ENCODE measurements at regions not wholly inside any gene's neighbourhood (a gene's known extent, or its start where the extent isn't known, plus 50 kb on each side); places are given as distances from the start of the nearest gene placed in this dataset.

DNA sequence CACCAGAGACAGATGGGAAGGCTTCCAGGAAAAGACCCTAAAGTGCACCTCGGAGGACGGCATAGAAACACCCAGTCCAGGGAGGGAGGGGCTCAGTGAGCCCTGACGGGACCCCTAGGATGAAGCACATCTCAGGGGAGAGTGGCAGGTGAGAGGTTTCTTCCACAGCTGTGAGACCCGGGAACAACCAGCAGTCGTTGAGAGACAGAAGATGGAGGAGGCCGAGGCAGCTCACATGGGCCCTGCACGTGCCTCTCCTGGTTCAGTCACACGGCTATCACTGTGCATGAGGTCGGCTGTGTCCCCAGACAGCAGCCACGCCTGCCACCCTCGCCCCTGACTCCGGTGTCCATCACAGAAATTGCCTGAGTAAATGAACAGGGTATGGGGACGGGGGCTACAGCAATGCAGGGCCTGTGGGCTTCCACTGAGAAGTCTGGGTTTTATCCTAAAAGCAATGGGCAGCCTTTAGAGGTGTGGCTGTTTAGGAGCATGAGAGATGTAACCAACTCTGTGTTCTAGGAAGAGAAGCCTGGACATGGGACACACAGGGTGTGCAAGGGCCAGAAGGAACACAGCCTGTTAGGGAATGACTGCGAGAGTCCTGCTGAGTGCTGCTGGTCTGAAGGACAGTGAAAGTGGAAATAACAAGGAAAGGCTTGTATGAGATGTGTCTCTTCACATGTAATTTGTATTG lies 102.0 kb downstream of the TMEM18 start:
- no peak for DNase-seq (ENCODE audit: low read depth)

DNA sequence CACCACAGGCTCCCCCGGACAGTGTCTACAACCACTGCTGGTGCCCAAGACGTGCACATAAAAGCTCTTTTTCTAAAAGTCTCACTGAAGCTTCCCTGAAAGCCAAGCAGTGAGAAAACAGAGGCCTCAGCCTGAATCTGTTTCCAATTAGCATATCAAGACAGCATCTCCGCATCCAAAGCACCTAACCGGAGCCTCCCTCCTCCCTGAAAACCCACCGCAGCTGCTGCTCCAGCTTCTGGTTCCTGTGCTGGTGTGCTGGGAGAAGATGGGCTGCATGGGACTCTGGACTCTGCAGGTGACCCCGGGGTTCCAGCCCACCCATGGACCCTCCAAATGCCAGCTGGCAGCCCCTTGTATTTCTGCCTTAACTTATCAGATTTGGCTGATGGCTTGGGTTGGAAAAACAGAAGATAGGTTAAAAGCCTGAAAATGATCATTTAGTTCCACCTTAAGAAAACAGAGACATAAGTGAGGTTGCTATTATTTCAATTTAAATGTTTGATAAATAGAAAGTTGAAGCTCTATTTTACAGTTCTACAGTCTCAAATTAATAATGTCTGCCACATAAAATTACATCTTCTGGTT lies 103.3 kb downstream of the TMEM18 start:
- no peak for DNase-seq (ENCODE audit: low read depth)

DNA sequence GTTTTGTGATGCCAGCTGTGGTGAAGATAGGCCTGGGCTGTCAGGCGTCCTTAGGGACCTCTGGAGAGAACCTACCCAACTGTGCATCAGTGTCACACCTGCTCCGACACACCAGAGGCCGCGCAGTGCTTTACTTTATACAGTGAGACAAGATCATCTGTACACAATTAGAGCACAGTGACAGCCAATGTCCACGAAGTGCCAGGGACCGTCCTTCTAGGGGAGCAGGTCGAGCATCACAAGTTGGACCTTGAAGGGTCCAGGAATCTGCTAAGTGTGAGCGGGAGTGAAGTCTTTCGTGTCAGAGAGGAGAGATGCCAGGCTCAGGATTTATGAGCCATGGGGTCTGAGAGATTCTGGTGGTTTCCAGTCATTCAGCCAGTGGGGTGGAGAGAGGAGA lies 104.2 kb downstream of the TMEM18 start:
- no peak for DNase-seq (ENCODE audit: low read depth)

DNA sequence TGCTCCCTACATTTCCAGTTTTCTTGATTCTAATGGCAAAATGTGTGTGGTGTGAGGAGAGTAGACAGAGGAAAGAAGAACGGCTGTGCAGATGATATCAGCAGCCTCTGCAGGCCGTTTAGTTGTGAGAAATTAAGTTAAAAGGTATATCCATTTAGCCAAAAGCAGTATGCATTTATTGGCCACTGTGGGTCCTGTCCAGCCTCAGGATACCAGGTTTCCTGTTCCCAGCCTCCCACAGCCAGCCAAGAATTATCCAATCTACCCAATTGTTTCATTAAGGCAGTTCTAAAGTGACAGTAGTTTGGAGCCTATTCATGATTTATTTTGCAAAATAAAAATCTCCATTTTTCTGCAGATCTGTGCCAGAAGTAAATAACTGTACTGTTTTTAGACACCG lies 107.5 kb downstream of the TMEM18 start:
- DNase-seq (ENCODE audit: low read depth): no peak

DNA sequence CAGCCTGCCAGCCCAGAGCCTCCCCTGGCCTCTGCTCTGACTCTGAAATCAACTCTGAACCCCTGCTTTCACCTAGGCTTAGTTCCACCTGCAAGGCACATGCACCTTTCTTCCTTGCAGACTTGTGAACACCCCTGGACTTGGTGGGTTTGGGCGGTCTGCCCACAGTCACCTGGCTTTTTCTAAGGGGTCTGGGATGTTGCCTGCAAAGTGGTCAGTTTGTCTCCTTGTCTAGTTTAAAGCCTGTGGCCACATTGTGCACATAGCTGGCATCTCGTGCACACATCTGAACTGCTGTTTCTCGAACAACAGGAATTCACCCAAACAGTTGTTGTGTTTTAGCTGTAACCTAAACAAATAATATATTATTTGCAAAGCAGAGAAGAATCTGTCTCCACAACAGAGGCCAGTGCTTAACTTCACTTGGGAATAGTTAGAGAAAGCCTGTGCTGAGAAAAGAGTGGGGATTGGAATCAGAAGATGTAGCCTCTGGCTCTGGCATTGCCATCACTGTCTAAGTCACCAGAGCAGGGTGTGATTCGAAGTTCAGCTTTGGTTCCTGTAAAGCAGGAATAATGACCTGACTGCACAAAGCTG lies 108.5 kb downstream of the TMEM18 start:
- DNase-seq (ENCODE audit: low read depth): no peak

DNA sequence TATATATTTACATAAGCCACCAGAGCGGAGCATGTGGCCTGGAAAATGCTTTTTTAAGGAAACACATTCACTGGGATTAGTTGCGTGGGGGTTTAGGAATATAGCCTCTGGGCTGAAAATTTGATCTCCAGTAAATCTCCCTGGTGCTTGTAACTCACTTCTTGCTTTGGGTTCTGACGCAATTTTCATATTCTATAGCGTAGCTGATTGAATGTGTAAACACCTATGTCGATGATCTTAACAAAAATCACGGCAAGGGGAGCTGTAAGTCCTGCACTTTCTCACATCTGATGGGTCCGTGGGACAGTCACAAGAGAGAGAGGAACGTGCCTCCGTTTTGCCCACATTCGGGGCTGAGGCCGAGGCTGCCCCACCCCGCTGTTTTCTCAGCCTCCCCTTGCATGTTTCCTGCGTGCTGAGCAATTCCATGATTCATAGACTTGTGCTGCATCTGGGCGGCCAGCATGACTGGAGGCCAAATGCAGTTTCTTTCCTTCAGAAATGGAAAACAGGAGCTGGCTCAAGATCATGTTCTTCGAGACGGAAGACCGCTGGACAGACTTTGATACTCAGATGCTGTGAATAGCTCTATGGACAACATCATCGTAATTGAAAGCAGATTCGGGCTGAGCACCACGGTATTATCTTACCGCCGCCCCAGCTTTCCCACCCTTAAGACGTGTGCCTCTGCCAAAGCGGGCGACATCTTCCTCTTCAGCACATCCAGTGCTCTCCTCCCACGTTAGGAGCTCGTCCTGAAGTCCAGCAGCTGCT lies 109.2 kb downstream of the TMEM18 start:
- peak; percentile 79 for DNase-seq (ENCODE audit: low read depth)

DNA sequence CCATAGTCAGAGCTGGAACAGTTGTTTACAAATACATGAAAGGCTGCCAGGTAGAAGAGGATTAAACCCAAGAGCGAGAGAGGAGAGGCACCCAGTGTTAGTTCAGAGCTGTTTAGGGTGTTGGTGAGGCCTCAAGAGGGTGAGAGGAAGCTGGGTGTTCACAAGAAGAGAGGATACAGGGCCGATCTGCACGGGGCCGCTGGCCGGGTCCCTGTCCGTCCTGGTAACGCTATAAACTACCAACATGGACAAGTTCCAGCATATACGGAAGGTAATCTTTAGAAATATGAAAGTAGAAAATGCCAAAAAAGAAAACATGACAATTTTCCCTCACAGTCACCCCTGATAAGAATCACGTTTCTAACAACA lies 109.7 kb downstream of the TMEM18 start:
- no peak for DNase-seq (ENCODE audit: low read depth)

DNA sequence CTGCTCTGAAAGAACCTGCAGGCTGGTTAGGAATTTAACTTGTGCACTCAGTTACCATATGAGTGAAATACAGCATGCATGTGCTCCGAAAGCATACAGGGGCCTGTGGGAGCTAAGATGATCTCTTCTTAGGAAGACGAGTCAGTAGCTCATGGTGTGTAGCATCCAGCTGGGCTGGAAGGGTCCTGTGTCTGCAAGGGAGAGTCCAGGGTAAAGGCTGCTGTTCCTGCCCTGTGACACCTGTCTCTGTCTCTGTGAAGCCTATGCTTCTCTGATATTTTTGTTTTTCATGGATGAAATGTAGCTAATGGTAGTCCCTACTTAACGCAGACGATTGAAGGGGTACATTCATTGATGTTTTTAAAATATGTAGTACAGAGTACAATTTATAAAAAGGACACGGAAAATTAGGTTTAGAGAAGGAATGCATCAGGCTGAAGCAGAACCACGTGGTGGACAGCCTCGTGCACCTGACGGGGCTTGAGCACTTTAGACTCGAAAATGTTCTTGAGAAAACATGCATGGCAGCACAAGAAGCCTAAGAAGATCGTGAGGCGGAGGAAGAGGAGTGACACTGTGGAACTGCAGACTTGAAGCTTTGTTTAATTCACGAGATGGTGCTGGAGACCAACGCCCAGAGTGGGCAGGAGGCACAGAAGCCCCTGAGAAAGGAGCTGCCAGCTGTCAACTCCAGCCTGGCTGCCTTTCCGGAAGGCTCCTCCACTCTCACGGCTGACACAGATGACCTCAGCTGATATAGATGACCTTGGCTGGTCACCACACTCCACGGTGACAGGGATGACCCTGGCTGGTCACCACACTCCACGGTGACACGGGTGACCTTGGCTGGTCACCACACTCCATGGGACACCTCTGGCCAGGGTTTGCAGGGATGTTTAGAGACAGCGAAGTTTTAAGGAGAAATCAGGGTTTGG lies 110.6 kb downstream of the TMEM18 start:
- DNase-seq (ENCODE audit: low read depth): no peak

DNA sequence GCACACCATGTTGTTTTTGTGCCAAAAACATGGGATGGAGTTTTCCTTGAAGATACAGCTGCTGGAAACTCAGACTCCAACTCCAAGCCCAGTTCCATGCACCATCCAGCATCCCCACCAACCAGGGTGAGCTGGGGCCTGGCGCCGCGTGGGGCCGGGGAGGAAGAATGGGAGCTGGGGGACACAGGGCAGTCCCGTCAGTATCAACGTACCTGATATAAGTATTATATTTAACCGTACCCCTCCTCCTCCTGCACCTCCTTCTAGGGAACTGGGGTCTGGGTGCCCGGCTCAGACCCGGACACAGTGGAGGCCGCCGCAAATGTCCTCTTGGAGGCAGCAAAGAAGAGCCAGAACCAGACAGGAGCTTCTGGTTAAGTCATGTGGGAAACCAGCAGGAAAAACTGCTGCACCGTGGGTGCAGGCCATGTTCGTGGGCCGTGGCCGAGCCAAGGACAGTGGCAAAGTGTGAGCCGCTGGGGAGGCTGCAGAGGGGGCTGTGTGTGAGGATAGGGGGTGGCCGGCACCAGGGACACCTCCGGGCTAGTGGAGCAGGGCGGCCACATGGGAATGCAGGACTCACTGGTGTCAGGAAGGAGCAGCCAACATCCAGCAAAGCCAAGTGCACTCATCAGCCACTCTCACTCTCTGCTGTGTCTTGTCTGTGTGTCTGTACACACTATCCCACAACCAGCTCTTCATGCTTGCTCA lies 112.6 kb downstream of the TMEM18 start:
- no peak for DNase-seq (ENCODE audit: low read depth)

DNA sequence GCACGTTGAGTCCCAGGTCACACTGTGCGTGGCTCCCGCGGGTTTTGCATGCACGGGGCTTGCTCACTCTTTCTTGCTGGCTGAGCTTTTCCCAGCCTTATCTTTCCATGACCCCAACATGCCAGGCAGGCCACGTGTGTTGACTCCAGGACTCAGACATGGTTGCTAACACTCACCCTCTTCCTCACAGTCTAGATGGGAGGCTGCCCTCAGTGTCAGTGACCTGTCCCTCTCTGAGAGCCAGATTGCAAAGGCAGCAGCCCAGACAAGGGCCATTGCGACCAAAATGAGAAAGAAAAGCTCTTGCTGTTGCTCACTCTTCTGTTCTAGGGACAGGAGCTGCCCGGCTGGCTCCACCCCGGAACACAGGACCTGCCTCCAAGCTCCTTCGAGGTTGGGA lies 113.7 kb downstream of the TMEM18 start:
- no peak for DNase-seq (ENCODE audit: low read depth)

DNA sequence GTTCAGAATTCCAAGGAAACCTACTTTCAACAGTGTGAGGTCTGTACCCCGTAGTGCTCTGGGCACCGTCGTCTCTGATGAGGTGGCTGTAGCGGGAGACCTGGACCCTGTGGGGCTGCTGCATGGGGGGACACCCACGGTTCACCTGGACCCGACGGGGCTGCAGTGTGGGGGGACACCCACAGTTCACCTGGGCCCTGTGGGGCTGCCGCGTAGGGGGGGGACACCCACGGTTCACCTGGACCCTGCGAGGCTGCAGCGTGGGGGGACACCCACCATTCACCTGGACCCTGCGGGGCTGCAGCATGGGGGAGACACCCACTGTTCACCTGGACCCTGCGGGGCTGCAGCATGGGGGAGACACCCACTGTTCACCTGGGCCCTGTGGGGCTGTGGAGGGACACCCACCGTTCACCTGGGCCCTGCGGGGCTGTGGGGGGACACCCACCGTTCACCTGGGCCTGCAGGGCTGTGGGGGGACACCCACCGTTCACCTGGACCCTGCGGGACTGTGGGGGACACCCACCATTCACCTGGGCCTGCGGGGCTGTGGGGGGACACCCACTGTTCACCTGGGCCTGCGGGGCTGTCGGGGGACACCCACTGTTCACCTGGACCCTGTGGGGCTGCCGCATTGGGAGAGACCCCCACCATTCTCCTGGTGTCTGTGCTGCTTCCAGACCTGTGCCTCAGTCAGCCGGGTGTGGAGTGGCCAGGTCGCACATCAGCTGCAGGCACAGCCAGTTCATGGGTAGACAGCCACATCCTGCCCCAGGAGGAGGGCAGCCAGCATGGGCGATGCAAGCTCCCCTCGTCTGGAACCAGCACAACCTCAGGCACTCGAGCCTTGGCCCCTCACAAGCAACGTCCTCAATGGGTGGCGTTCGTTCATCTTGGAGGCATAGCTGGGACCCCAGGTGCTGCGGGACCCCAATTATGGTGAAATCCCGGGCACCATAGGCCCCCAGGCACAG lies 114.5 kb downstream of the TMEM18 start:
- no peak for DNase-seq (ENCODE audit: low read depth)

DNA sequence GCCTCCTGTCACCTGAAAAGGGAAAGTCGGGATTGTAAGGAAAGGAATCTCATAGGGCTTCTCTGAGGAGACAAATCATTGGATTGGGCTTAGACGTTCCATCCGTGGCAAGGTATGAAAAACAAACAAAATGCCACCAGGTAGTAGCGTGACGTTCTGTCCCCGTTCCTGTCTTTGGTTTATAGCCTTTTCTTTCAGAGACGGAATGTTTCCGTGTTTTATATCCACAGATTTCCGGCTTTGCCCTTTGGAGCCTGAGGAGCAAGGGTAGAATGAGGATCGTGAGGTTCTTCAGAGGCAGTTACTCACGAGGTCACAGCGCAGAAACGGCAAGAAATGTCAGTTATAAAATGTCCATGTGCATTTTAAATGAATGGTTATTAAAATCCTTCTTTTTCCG lies 118.3 kb downstream of the TMEM18 start:
- DNase-seq (ENCODE audit: low read depth): no peak

DNA sequence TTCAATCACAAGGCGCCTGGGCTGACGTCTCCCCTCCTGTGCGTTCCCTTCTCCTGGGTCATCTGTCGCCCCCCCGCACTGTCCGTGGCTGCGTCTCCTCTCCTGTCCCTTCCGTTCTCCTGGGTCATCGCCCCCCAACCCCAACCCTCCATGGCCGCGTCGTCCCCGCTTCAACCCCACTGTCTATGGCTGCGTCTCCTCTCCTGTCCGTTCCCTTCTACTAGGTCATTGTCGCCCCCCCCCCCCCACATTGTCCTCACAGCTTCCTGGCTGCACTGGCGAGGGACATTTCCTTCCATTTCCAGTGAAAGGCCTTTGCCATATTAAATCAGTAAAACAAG lies 118.9 kb downstream of the TMEM18 start:
- DNase-seq (ENCODE audit: low read depth): no peak

DNA sequence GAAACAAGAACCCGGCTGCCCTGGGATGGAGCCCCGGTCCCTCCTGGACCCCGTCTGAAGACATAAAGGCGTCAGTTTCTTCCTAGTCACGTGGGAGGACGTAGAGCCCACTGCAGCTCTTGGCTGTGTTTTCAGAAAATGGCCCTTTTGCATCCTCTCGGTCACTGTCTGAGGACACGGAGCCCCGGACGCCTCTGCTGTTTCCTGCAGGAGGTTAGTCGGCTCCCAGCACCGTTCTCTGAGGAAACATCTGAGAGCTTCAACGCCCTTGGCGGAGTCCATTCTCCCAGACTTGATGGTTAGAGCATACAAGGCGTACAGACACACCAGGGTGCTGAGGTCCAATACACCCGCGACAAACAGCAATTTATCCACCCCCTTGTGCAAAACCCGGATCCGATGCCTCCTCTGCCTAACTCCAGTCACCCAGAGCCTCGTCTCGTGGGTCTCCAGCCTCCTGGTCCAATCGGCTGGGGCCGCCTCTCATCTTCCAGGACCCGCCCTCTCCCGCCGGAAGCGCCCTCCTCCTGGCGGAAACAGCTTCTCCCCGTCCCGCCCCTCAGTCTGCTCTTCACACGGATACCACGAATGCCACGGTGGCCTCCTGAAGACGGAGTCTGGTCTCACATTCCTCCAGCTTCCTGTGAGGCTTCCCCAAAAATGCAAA lies 119.4 kb downstream of the TMEM18 start:
- no peak for DNase-seq (ENCODE audit: low read depth)

DNA sequence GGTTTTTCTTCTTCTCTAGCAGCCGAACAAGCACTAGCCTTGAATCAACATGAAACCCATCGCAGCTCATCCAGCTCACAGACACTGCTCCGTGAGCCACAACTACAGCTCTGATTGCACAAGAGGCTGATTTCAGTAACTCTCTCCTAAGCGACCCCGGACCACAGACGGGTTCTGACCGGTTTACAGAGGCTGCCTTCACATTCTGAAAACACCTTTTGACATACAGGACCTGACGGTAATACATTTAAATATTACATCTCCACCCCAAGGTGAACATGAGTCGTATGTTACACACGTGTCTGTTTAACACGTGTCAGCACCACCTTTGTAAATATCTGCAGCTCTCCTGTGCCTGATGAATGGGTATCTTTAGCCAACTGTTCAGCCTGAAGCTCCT lies 120.7 kb downstream of the TMEM18 start:
- DNase-seq (ENCODE audit: low read depth): no peak

DNA sequence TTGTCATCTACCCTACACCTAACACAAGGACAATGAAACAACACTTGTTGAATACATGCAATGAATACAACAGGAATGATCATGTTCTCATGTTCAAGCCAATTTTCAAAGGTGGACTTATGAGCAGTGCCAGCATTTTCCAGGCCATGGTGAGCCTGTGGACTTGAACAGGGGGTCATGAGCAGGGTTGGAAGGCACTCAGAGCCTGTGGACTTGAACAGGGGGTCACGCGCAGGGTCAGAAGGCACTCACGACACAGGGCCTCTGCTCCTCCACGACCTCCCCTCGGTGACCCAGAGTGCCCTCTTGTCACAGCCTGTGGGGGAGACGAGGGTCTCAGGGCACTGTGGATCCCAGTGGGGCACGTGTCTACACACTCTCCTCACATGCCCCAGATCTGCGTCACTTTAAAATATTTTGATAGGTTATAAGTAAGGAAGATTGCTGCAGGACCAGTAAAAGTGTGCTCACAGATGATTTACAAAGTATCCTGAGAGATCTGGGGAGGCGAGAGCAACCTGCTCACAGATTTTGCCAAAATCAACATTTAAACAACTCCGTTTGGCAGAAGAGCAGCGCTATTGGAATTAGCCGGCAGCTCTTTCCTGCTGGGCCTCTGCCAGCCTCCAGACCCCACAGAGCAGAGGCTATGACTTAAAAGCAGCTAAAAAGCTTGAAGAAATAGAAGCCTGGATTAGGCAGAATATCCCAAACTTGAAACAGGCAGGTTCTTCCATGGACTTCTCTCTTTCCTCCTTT lies 121.9 kb downstream of the TMEM18 start:
- no peak for DNase-seq (ENCODE audit: low read depth)

DNA sequence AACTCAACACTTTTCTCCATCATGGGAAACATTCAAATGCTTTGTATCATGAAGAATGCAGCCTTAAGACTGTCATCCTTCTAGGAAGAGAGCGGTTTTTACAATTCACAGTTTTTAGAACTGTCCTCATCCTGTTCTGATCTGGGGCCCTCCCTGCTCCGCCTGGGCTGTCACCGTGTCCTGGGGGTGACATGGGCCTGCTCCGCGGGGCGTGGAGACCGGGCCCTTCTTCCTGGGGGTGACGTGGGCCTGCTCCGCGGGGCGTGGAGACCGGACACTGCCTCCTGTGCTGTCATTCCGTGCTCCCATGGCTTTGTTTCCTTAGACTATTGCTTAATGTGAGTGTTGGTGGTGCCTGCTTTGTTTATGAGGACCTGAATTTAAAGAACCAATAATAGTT lies 122.8 kb downstream of the TMEM18 start:
- no peak for DNase-seq (ENCODE audit: low read depth)

DNA sequence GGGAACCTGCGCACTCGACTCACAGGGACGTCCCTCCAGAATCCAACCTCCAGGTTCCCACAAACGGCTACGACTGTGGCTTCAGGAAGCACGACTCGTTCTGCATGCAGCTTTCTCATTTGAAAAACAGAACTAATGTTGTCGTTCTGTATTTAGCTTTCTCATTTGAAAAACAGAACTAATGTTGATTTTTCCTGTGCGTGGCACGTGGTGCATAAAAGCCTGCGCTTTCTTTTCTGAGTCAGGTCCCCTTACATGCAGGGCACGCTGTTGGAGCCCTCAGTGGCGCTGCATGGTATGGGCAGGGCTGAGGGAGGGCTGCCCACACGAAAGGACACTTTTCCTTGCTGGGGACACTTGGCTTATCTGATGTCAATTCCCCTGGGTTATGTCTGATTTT lies 124.3 kb downstream of the TMEM18 start:
- DNase-seq (ENCODE audit: low read depth): no peak

DNA sequence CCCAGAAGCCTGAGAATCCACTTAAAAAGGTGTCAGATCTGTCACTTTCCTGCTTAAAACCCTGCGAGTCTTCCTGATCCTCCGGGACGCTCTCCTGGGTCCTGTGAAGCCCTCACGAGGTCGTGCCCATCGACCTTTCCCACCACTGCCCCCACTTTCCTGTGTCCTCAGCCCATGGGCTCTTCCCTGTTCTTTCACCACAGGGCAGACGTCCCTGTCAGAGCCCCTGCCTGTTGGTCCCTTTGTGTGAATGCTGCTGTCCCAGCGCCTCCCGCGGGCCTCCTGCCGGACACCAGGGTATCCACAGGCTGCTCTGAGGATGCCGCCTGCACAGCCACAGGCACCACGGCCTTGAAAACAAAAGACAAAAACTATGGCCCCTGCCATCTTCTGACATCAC lies 125.6 kb downstream of the TMEM18 start:
- DNase-seq (ENCODE audit: low read depth): no peak

Measured in stromal cell of bone marrow (primary cell).